Lung (tissue), 11 donors: ENCODE measurements at regions not wholly inside any gene's neighbourhood (a gene's known extent, or its start where the extent isn't known, plus 50 kb on each side); places are given as distances from the start of the nearest gene placed in this dataset.

Experiments used
- ATAC-seq: fragments of 200-7000 bp; cut with Tn5 transposase; one replicate; pipeline ENCODE4 v1.9.1; 2020; ENCODE audit warnings: moderate number of reproducible peaks; ENCODE audit not compliant: insufficient read depth, low FRiP score
- DNase-seq, 3 donors: peaks; one replicate each; pipeline ENCODE4 v3.0.0-alpha.2; 2013 to 2017
- H3K27ac ChIP-seq, 2 donors: one replicate each; pipeline ENCODE4 v1.5.1; 2013; ENCODE audit warnings: mild to moderate bottlenecking in 2 of 2, moderate library complexity in 2 of 2, control low read depth in 1 of 2, inconsistent platforms in 1 of 2, low read depth in 1 of 2, low read length in 1 of 2
- H3K27me3 ChIP-seq, 3 donors: one replicate each; pipeline ENCODE4 v1.5.1; 2013; ENCODE audit warnings: low read length in 2 of 3; ENCODE audit not compliant: control insufficient read depth in 3 of 3, insufficient read depth in 3 of 3
- H3K36me3 ChIP-seq, 4 donors: one replicate each; pipeline ENCODE4 v1.5.1; 2013; ENCODE audit warnings: low read length in 4 of 4, mild to moderate bottlenecking in 1 of 4, moderate library complexity in 1 of 4; ENCODE audit not compliant: control insufficient read depth in 4 of 4, insufficient read depth in 4 of 4
- H3K4me1 ChIP-seq, 5 donors: one replicate each; pipeline ENCODE4 v1.5.1; 2013; ENCODE audit warnings: low read length in 5 of 5, mild to moderate bottlenecking in 2 of 5, moderate library complexity in 1 of 5; ENCODE audit not compliant: control insufficient read depth in 5 of 5, insufficient read depth in 5 of 5
- H3K4me3 ChIP-seq: one replicate; pipeline ENCODE4 v1.5.1; 2013; ENCODE audit warnings: mild to moderate bottlenecking, control low read depth, moderate library complexity
- H3K9ac ChIP-seq, 2 donors: one replicate each; pipeline ENCODE4 v1.5.1; 2013; ENCODE audit warnings: low read length in 2 of 2, control low read depth in 1 of 2; ENCODE audit not compliant: insufficient read depth in 1 of 2
- H3K9me3 ChIP-seq, 4 donors: one replicate each; pipeline ENCODE4 v1.5.1; 2013; ENCODE audit warnings: low read length in 3 of 4, mild to moderate bottlenecking in 1 of 4, moderate library complexity in 1 of 4; ENCODE audit not compliant: control insufficient read depth in 4 of 4, insufficient read depth in 3 of 4
- CTCF ChIP-seq: IDR thresholded peaks from 2 replicates; pipeline ENCODE4 v1.5.1; 2012; ENCODE audit warnings: mild to moderate bottlenecking; ENCODE audit errors: control extremely low read depth, extremely low read depth
- WGBS, 2 donors: extraction: QIAGEN DNeasy Blood & Tissue Kit; methylation state at CpG; one replicate each; pipeline ENCODE4 v1.1.7; 2013; 5-methylcytosine and 5-hydroxymethylcytosine counted together
- donor health status: control.
- donor health status: control.
- donor health status: Bipolar disorder and iron deficiency.
- donor health status: healthy.
- donor health status: DM: yes; HTN: yes; CAD: no.

- no peak for TF ChIP-seq CTCF
- Histone ChIP-seq H3K4me1 (peaks cover 0 to 13% (median 0%) of the 10 kb centered on the region in 5 donors), H3K4me3 (no peak overlapping the region), H3K36me3 (no peaks in the 10 kb centered on the region), H3K27ac (no peak overlapping the region), H3K9me3 (no peaks in the 10 kb centered on the region), H3K9ac (no peak overlapping the region), H3K27me3 (peaks cover 0 to 3% (median 0%) of the 10 kb centered on the region in 3 donors)
- no peak for DNase-seq
- 85 to 89% methylated on average over 18 to 22 of the region's 22 CpGs for WGBS, 2 donors
- no peak for ATAC-seq
Measured at GRCh38 chrX:39935411-39936064, 162.2 kb downstream of the BCOR start.

- H3K4me1 ChIP-seq, result peaks cover 0 to 5% (median 0%) of the 10 kb centered on the region in 5 donors
- no peak overlapping the region for H3K9ac ChIP-seq
- peaks cover 0 to 3% (median 0%) of the 10 kb centered on the region in 3 donors for H3K27me3 ChIP-seq
- WGBS, 2 donors, result 46 to 61% methylated on average over 18 of the region's 18 CpGs
- TF ChIP-seq CTCF, result no peak
- peak overlapping the region in 1 of 2 donors; percentile 48 for H3K27ac ChIP-seq
- no peaks in the 10 kb centered on the region for H3K36me3 ChIP-seq
- ATAC-seq, result no peak
- DNase-seq, result no peak
- H3K4me3 ChIP-seq, result no peak overlapping the region
- H3K9me3 ChIP-seq, result peaks cover 0 to 2% (median 0%) of the 10 kb centered on the region in 4 donors
Measured at GRCh38 chrX:39936886-39937770, 160.6 kb downstream of the BCOR start.

GRCh38 chrX:39938466-39938865 is 159.3 kb downstream of the BCOR start:
- no peak for TF ChIP-seq CTCF
- Histone ChIP-seq H3K9me3 (peaks cover 0 to 13% (median 0%) of the 10 kb centered on the region in 4 donors), H3K4me1 (peaks cover 0 to 5% (median 0%) of the 10 kb centered on the region in 5 donors), H3K27ac (no peak overlapping the region), H3K36me3 (no peaks in the 10 kb centered on the region), H3K27me3 (peaks cover 0 to 3% (median 0%) of the 10 kb centered on the region in 3 donors), H3K4me3 (no peak overlapping the region), H3K9ac (no peak overlapping the region)
- ATAC-seq (no peak), DNase-seq (no peak)
- 87 to 90% methylated on average over 6 of the region's 6 CpGs for WGBS, 2 donors
